Spleen (tissue), 11 donors: ENCODE measurements at regions not wholly inside any gene's neighbourhood (a gene's known extent, or its start where the extent isn't known, plus 50 kb on each side); places are given as distances from the start of the nearest gene placed in this dataset.

Source experiments
- DNase-seq: peaks from one replicate; pipeline ENCODE4 v3.0.0-alpha.2; 2020
- H3K27ac ChIP-seq, 8 donors: fragments of 200-600 bp; sonication (generic) in 7 of 8; 1 replicate in 4 of 8; 2 replicates in 4 of 8; pipeline versions ENCODE4 v1.5.0 to v1.8.0; 2016 to 2021; ENCODE audit warnings: inconsistent platforms in 4 of 8, mild to moderate bottlenecking in 4 of 8, moderate library complexity in 1 of 8
- H3K27me3 ChIP-seq, 7 donors: fragments of 200-600 bp; sonication (generic) in 6 of 7; replicated peaks in 1 of 7; 1 replicate in 4 of 7; 2 replicates in 3 of 7; pipeline versions ENCODE4 v1.5.0 to v1.8.0; 2016 to 2021; ENCODE audit warnings: inconsistent platforms in 3 of 7, mild to moderate bottlenecking in 1 of 7
- H3K36me3 ChIP-seq, 6 donors: fragments of 200-600 bp; sonication (generic) in 5 of 6; 1 replicate in 4 of 6; 2 replicates in 2 of 6; pipeline versions ENCODE4 v1.5.0 to v1.8.0; 2016 to 2021; ENCODE audit warnings: inconsistent platforms in 2 of 6
- H3K4me1 ChIP-seq, 6 donors: fragments of 200-600 bp; sonication (generic) in 5 of 6; 1 replicate in 3 of 6; 2 replicates in 3 of 6; pipeline versions ENCODE4 v1.5.0 to v1.8.0; 2016 to 2021; ENCODE audit warnings: inconsistent platforms in 3 of 6
- H3K4me3 ChIP-seq, 8 donors: fragments of 200-600 bp; sonication (generic) in 7 of 8; 1 replicate in 4 of 8; 2 replicates in 4 of 8; pipeline versions ENCODE4 v1.5.0 to v1.8.0; 2016 to 2021; ENCODE audit warnings: inconsistent platforms in 4 of 8, mild to moderate bottlenecking in 4 of 8, moderate library complexity in 2 of 8
- H3K9me3 ChIP-seq, 8 donors: fragments of 200-600 bp; sonication (generic) in 7 of 8; 1 replicate in 4 of 8; 2 replicates in 4 of 8; pipeline versions ENCODE4 v1.5.0 to v1.8.0; 2016 to 2021; ENCODE audit warnings: inconsistent platforms in 4 of 8
- CTCF ChIP-seq, 11 experiments: fragments of 200-600 bp in 7 of 11; fragments of 450-650 bp in 4 of 11; sonication (generic) in 4 of 11; IDR thresholded peaks in 8 of 11; conservative IDR thresholded peaks in 3 of 11; 1 replicate in 7 of 11; 2 replicates in 4 of 11; pipeline versions ENCODE4 v1.4.0 to v1.8.0; 2016 to 2021; ENCODE audit warnings: antibody characterized with exemption in 11 of 11, inconsistent platforms in 4 of 11, mild to moderate bottlenecking in 1 of 11
- POLR2A ChIP-seq, 3 donors: fragments of 450-650 bp; IDR thresholded peaks; one replicate each; pipeline ENCODE4 v1.5.1; 2017; ENCODE audit warnings: antibody characterized with exemption in 3 of 3, mild to moderate bottlenecking in 1 of 3
- POLR2AphosphoS5 ChIP-seq, 3 donors: sonication (generic); formaldehyde crosslinking; IDR thresholded peaks; one replicate each; pipeline ENCODE4 v1.5.1; 2017; ENCODE audit warnings: antibody characterized with exemption in 3 of 3
- WGBS, 5 donors: extraction: QIAGEN DNeasy Blood & Tissue Kit in 3 of 5; methylation state at CpG; one replicate each; pipeline versions ENCODE4 v1.1.5 to v1.1.7; 2013 to 2018; 5-methylcytosine and 5-hydroxymethylcytosine counted together
- intact Hi-C: fragments of 100-400 bp; cut with DNase I; formaldehyde crosslinking; loops from one replicate; pipeline ENCODE4 v1.15.0; 2023; ENCODE audit warnings: low total_unique reads
- donor health status: healthy with polysubstance abuse.
- donor health status: DM: no; HTN: no; CAD: no; lungs with moderate emphysema.
- donor health status: DM: no; HTN: no; CAD: no.
- donor health status: Bipolar disorder and iron deficiency.
- donor health status: healthy.
- donor health status: DM: no; HTN: no; CAD: no.
- donor health status: DM: yes; HTN: yes; CAD: no.

GRCh38 chr2:64245631-64246030, 101.4 kb upstream of the PELI1 start:
- H3K27me3 ChIP-seq, result no peaks in the 10 kb centered on the region
- no peak overlapping the region for H3K27ac ChIP-seq
- DNase-seq, result no peak
- no peak for TF ChIP-seq CTCF (IDR thresholded peaks at IDR 0.05 in 8 of 11, conservative IDR thresholded peaks at IDR 0.05 in 3 of 11)
- TF ChIP-seq POLR2A (IDR thresholded peaks at IDR 0.05), result no peak
- TF ChIP-seq POLR2AphosphoS5 (IDR thresholded peaks at IDR 0.05), result no peak
- no peaks in the 10 kb centered on the region for H3K9me3 ChIP-seq
- H3K36me3 ChIP-seq, result no peaks in the 10 kb centered on the region
- H3K4me3 ChIP-seq, result no peak overlapping the region
- intact Hi-C loops, result no loop called here
- H3K4me1 ChIP-seq, result no peaks in the 10 kb centered on the region
- 89 to 92% (median 89%) methylated on average over 4 of the region's 4 CpGs for WGBS, 5 donors

- intact Hi-C loops, result no loop called here
- H3K4me3 ChIP-seq, result no peak overlapping the region
- 56 to 84% (median 74%) methylated on average over 1 of the region's 1 CpG for WGBS, 5 donors
- no peak overlapping the region for H3K27ac ChIP-seq
- no peak for DNase-seq
- H3K4me1 ChIP-seq, result no peaks in the 10 kb centered on the region
- H3K36me3 ChIP-seq, result no peaks in the 10 kb centered on the region
- no peaks in the 10 kb centered on the region for H3K27me3 ChIP-seq
- TF ChIP-seq CTCF (IDR thresholded peaks at IDR 0.05 in 8 of 11, conservative IDR thresholded peaks at IDR 0.05 in 3 of 11), result no peak
- no peak for TF ChIP-seq POLR2AphosphoS5 (IDR thresholded peaks at IDR 0.05)
- TF ChIP-seq POLR2A (IDR thresholded peaks at IDR 0.05), result no peak
- H3K9me3 ChIP-seq, result no peaks in the 10 kb centered on the region
These were observed 102.7 kb upstream of the PELI1 start for GRCh38 chr2:64246962-64247361.

GRCh38 chr2:64249426-64249825, 105.2 kb upstream of the PELI1 start:
- no peaks in the 10 kb centered on the region for H3K4me1 ChIP-seq
- 89 to 99% (median 92%) methylated on average over 3 of the region's 3 CpGs for WGBS, 5 donors
- H3K4me3 ChIP-seq, result no peak overlapping the region
- H3K36me3 ChIP-seq, result no peaks in the 10 kb centered on the region
- intact Hi-C loops, result no loop called here
- TF ChIP-seq POLR2A (IDR thresholded peaks at IDR 0.05) (no peak), POLR2AphosphoS5 (IDR thresholded peaks at IDR 0.05) (no peak)
- H3K27ac ChIP-seq, result no peak overlapping the region
- no peak for DNase-seq
- H3K9me3 ChIP-seq, result no peaks in the 10 kb centered on the region
- no peaks in the 10 kb centered on the region for H3K27me3 ChIP-seq

GRCh38 chr2:64250063-64250462, 105.8 kb upstream of the PELI1 start:
- no peaks in the 10 kb centered on the region for H3K4me1 ChIP-seq
- H3K4me3 ChIP-seq, result no peak overlapping the region
- H3K27me3 ChIP-seq, result no peaks in the 10 kb centered on the region
- intact Hi-C loops, result no loop called here
- no peak for TF ChIP-seq POLR2AphosphoS5 (IDR thresholded peaks at IDR 0.05)
- 84 to 98% (median 89%) methylated on average over 2 of the region's 2 CpGs for WGBS, 5 donors
- H3K27ac ChIP-seq, result no peak overlapping the region
- no peaks in the 10 kb centered on the region for H3K36me3 ChIP-seq
- H3K9me3 ChIP-seq, result no peaks in the 10 kb centered on the region
- DNase-seq, result no peak

- TF ChIP-seq POLR2AphosphoS5 (IDR thresholded peaks at IDR 0.05) (no peak), POLR2A (IDR thresholded peaks at IDR 0.05) (no peak), CTCF (IDR thresholded peaks at IDR 0.05 in 8 of 11, conservative IDR thresholded peaks at IDR 0.05 in 3 of 11) (no peak)
- WGBS, 5 donors, result 93 to 97% (median 94%) methylated on average over 7 of the region's 7 CpGs
- no peak for DNase-seq
These were observed 106.7 kb upstream of the PELI1 start for GRCh38 chr2:64250751-64251423.

More at GRCh38 chr2:64250751-64251423, 106.7 kb upstream of the PELI1 start:
- H3K9me3 ChIP-seq, result no peaks in the 10 kb centered on the region
- no peak overlapping the region for H3K4me3 ChIP-seq
- no peaks in the 10 kb centered on the region for H3K36me3 ChIP-seq
- intact Hi-C loops, result no loop called here
- no peaks in the 10 kb centered on the region for H3K27me3 ChIP-seq
- no peak overlapping the region for H3K27ac ChIP-seq
- no peaks in the 10 kb centered on the region for H3K4me1 ChIP-seq
